ENCODE measurements at regions not wholly inside any gene's neighbourhood (a gene's known extent, or its start where the extent isn't known, plus 50 kb on each side); places are given as distances from the start of the nearest gene placed in this dataset.

GRCh38 chr9:75687359-75687953 is 203.0 kb upstream of the PCSK5 start:
- TF ChIP-seq CHD2 (IDR thresholded peaks at IDR 0.05; ENCODE audit: low read length, partially characterized antibody) (no peak), RNF2 (IDR thresholded peaks at IDR 0.05; ENCODE audit: borderline replicate concordance, low read depth) (no peak), POLR2A (IDR thresholded peaks at IDR 0.05; ENCODE audit: low read length) (no peak)
